ENCODE measurements at regions not wholly inside any gene's neighbourhood (a gene's known extent, or its start where the extent isn't known, plus 50 kb on each side); places are given as distances from the start of the nearest gene placed in this dataset.

- TF ChIP-seq CTCF (conservative IDR thresholded peaks at IDR 0.05; ENCODE audit: low read depth, low read length) (no peak), EZH2 (IDR thresholded peaks at IDR 0.05; ENCODE audit: borderline replicate concordance, low read depth, low read length, poor library complexity, severe bottlenecking) (no peak)
Observed at GRCh38 chr2:199042660-199043379, 414.9 kb downstream of the SATB2 start.

Measured in A673 (cell line).